ENCODE measurements at regions not wholly inside any gene's neighbourhood (a gene's known extent, or its start where the extent isn't known, plus 50 kb on each side); places are given as distances from the start of the nearest gene placed in this dataset.
"Not testable (repeated sequence)": the region's sequence is repeated elsewhere in the genome, so short reads cannot be mapped to it uniquely, and the experiment has no call there.

DNA sequence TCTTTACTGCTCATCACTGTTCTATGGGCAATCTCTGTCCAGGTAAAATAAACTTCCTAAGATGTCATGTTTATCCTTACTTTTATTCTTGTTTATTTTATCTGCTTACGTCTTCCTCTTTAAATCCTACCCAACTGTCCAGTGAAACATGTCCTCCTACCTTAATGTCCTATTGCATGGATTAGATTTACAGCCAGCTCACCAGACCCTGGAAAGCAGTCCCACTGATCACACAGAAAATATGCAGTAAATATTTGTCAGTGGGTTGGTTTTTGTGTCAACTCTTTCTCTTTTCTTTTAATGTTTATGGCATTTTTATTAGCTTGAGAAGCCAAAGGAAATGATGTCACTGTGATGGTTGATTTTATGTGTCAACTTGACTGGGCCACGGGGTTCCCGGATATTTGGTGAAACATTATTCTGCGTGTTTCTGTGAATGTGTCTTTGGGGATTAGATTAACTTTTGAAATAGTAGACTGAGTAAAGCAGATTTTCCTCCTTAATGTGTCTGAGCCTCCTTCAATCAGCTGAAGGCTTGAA lies 258.3 kb downstream of the SRGAP2C start:
- no peak for DNase-seq

DNA sequence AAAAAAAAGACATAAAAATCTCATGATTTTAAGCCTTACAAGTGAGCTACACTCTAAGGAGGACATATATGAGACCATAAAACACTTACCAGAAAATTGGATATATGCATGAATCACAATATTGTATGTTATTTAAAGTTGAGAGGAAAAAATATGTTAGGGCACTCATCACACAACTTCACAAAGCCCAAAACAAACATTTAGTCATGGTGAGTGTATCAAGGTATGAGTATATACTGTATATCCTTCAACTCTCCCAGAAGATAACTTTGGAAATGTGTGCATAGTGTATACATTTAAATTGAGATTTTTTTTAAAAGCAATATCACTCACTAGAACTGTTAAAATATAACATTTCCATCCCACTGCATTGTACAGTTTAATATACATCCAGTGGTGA lies 259.3 kb downstream of the SRGAP2C start:
- DNase-seq = no peak

DNA sequence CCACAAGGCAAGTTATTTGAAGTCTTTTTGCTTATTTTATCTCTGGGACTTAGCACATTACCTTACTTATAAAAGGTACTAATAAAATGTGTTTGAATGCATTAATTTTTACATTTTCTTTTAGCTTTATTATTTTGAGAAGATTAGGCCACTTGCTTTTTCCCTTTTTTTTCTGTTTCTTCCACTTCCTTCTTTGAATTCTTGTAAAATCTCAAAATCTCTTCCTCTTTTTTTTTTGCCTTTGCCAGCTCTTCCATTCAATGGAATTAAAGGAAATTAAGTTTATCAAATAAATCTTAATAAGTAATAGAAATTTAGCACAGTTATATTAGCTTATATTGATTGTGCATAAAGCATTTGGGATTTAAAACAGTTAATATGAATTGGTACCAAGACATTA lies 260.9 kb downstream of the SRGAP2C start:
- no peak for DNase-seq

DNA sequence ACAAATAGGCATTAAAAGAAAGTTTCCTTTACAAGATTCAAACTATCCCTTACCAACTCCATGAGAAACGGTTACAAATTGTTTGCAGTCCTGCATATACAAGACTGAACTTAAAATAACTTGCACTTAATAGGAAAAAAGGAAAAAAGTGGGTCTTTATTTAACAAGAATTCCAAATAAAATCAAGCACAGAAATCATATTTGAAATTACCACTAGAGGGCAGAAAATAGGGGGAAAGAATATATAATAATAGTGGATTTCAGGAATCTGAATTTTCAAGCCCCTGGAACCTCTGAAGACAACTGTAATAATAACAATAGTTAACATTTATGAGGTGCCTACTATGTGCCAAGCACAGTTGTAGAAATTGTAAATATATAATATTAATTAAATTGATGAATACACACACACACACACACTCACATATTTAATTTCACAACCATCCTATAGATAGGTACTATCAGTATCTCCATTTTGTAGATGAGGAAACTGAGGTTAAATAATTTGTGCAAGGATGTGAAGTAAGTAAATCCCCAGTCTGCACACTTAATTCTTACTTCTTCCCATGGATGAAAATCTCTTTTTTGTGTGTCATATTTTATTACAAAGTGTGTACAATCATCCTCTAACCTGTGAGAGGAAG lies 262.6 kb downstream of the SRGAP2C start:
- DNase-seq = not testable (repeated sequence)

- not testable (repeated sequence) for DNase-seq
These were observed 263.3 kb downstream of the SRGAP2C start for GRCh38 chr1:121448064-121448463.

- no peak for DNase-seq
These were observed 264.1 kb downstream of the SRGAP2C start for GRCh38 chr1:121448851-121449250.

- DNase-seq = no peak
These were observed 267.7 kb downstream of the SRGAP2C start for GRCh38 chr1:121452484-121452883.

DNA sequence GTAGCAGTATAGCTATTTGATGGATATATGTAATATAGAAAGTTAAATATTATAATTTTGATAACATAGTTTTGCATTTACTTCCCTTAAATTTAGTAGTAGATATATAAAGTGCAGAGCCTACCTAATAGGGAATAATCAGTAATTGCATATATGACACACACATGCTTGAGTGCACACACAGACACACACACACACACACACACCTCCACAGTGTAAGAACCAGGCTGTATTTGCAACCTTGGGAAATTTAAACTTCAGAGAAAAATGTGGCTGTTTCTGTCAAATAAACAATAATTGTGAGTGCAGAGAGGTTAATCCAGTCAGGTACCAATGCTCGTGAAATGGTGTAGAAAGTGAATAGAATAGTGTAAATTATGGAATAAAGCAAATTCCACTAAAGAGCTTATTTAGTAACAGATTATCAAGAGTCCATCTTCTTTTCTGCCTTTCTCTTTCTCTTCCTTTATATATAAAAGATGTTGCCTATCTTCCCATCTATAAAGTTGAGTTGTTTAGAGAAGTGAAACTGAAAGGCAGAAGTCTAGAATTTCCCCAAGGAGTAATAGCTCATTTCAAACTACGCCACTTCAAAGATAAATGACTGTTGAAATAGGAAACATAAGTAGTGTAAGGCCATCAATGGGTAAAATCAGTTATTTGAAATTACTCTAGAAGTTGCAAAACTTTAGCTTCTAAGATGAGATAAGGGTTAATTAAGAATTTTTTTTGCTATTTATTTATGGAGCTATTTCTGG lies 273.7 kb downstream of the SRGAP2C start:
- no peak for DNase-seq

DNA sequence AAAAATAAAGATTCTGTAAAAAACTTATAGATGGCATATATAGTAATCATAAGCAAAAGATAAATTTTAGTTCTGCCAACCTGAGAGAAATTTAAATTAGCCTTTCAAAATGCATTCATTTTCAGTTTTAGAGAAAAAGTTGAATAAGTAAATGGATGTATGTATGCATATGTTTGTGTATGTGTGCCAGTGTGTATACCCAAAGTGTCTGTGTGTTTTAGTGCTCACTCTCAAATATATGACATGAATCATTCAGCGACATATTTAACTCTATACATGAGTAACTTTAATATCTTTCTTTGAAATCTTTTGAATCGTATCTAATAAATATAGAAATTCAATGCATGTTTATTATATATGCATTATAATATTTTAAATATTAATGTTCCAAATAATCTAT lies 274.5 kb downstream of the SRGAP2C start:
- DNase-seq = no peak

GRCh38 chr1:121469395-121469794 lies 284.6 kb downstream of the SRGAP2C start:
- not testable (repeated sequence) for DNase-seq

- DNase-seq = not testable (repeated sequence)
These were observed 285.6 kb downstream of the SRGAP2C start for GRCh38 chr1:121470401-121470800.

DNA sequence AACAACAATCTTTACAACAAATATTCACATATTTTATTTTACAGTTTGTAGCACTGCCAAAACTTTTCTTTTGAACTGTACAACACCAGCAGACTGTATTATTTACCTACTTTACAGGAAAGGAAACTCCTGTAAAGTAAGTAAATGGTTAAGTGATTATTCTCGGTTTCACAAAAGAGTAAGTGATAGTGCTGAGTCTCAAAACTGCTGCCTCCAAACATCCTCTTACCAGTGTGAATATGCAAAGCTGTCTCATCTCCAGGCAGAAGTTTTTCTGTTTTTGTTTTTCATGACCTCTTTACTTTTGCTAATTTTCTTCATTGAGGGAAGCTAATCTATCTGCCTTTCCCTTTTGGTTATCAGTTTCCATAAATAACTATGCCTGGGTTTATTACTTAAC lies 286.7 kb downstream of the SRGAP2C start:
- DNase-seq = no peak

DNA sequence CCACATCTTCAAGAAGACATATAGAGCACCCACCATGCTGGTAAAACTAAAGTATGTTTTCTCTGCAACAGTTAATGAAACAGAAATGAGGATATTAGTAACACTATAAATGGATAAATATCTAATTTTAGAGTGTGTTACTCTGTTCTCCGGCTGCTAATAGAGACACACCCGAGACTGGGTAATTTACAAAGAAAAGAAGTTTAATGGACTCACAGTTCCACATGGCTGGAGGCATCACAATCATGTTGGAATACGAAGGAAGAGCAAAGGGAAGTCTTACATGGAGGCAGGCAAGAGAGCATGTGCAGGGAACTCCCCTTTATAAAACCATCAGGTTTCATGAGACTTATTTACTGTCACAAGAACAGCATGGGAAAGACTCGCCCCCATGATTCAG lies 287.2 kb downstream of the SRGAP2C start:
- no peak for DNase-seq

DNA sequence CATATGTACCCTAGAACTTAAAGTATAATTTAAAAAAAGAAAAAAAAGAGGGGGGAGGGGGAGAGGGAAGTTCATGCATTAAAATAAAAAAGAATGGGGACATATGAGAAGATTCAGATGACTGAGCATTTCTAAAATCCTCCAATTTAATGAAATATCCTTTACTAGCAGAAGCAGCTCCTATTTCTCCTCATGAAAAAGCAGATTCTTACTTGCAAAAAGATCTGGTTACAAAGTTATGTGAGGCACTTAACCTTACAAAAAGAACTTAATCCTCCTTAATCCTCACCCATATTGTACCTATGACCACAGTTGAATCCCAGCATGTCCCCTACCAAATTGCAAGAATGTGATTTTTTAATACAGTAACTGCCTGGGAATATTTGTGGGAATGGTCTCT lies 298.5 kb downstream of the SRGAP2C start:
- no peak for DNase-seq

DNA sequence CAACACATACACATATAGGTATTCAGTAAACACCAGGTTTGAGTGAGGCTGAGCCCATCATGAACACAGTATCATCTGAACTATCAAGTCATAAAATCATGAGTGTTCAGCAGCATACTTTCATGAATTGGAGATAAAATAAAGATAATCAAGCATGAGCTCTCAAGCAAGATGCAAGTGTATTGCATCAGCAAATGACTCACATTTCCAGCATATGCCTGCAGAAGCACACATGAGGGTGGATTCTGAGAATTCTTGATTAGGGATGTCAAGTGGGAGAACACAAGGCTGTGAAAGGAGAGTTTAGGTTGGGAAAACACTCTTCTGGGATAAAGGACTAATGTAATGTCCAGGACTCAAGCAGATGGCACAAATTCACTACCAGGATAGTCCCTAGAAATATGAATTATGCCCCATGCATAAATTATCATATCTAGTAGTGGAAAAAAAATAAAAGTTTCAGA lies 299.2 kb downstream of the SRGAP2C start:
- DNase-seq = no peak

GRCh38 chr1:121494796-121495195 lies 310.0 kb downstream of the SRGAP2C start:
- DNase-seq = not testable (repeated sequence)

DNA sequence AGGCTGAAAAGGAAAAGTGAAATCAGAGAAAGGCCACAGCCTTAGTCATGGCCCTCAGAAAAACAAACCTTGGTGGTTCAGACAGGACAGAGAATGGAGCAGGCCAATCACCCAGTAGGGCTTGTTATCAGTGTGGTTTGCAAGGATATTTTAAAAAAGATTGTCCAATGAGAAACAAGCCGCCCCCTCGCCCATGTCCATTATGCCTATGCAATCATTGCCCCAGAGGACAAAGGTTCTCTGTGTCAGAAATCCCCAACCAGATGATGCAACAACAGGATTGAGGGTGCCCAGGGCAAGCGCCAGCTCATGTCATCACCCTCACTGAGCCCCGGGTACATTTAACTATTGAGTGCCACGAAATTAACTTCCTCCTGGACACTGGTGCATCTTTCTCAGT lies 326.7 kb downstream of the SRGAP2C start:
- not testable (repeated sequence) for DNase-seq

GRCh38 chr1:121511876-121512275 lies 327.1 kb downstream of the SRGAP2C start:
- DNase-seq = not testable (repeated sequence)

GRCh38 chr1:121515235-121515634 lies 330.5 kb downstream of the SRGAP2C start:
- DNase-seq = no peak

DNA sequence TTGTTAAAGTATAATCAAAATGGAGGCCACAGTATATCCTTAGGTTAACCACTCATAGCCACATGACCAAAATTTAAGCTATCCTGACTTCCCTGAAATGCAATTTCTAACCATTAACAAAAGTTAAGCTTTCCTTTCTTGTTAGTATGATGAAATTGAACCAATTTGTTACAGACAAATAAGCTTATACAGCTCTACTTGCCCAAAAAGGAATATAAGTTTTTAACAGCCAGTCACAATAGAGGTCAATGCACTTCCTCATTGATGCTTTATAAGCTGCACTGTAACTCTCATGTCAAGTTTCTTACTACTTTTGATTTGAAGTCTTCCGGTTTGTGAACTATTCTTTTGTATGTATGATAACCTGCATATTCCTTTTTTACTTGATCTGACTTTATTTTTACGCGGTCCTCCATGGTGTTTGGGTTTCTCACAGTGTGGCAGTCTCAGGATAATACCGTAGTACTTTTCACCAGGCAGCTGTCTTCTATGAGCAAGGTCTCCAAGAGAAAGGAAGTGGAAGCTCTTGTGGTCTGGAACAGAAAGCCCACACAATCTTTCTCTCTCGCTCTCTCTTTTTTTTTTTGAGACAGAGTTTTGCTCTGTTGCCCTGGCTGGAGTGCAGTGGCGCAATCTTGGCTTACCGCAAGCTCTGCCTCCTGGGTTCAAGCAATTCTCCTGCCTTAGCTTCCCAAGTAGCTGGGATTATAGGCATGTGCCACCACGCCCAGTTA lies 331.6 kb downstream of the SRGAP2C start:
- DNase-seq = no peak

- no peak for DNase-seq
These were observed 332.9 kb downstream of the SRGAP2C start for GRCh38 chr1:121517586-121518230.

- DNase-seq = no peak
These were observed 333.9 kb downstream of the SRGAP2C start for GRCh38 chr1:121518726-121519041.
